ENCODE measurements at regions not wholly inside any gene's neighbourhood (a gene's known extent, or its start where the extent isn't known, plus 50 kb on each side); places are given as distances from the start of the nearest gene placed in this dataset.

- TF ChIP-seq CTCF (IDR thresholded peaks at IDR 0.05), result no peak
- TF ChIP-seq POLR2A (IDR thresholded peaks at IDR 0.05), result no peak
These were observed 183.9 kb downstream of the ALG10 start for GRCh38 chr12:34206061-34206785.
